Panc1 (cell line): ENCODE measurements at regions not wholly inside any gene's neighbourhood (a gene's known extent, or its start where the extent isn't known, plus 50 kb on each side); places are given as distances from the start of the nearest gene placed in this dataset.

Source experiments
- ATAC-seq: fragments of 200-7000 bp; cut with Tn5 transposase; 2 replicates; pipeline ENCODE4 v1.9.1; 2020; ENCODE audit warnings: mild to moderate bottlenecking, moderate library complexity
- BruUV-seq: library from RNA; stranded (reverse); fragments of 400-500 nt; replicated peaks from 2 replicates; lab custom pipeline; 2021; lab: Mats Ljungman, UMichigan
- CTCF ChIA-PET: fragments of 300-600 bp; sonication (Branson Sonifier 250); formaldehyde crosslinking; loops from one replicate; lab custom pipeline; 2022; ENCODE audit warnings: antibody characterized with exemption; lab: Charles Lee
- POLR2A ChIA-PET: fragments of 300-600 bp; sonication (Branson Sonifier 250); formaldehyde crosslinking; loops from one replicate; lab custom pipeline; 2022; ENCODE audit warnings: antibody characterized with exemption; lab: Charles Lee
- DNase-seq: peaks from one replicate; pipeline ENCODE4 v3.0.0-alpha.2; 2010; ENCODE audit warnings: low read depth, low spot score
- H3K27ac ChIP-seq: 2 replicates; pipeline ENCODE4 v1.5.1; 2011; ENCODE audit warnings: mild to moderate bottlenecking, low read length, inconsistent platforms
- H3K27me3 ChIP-seq: fragments of 200-500 bp; sonication (Bioruptor generic); 2 replicates; pipeline ENCODE4 v1.6.0; 2014; ENCODE audit warnings: low read length, inconsistent platforms; ENCODE audit not compliant: control insufficient read depth, insufficient read depth
- H3K36me3 ChIP-seq: fragments of 200-500 bp; sonication (Bioruptor generic); 2 replicates; pipeline ENCODE4 v1.5.1; 2014; ENCODE audit warnings: inconsistent platforms, mild to moderate bottlenecking, low read length, moderate library complexity; ENCODE audit not compliant: control insufficient read depth, insufficient read depth
- H3K4me1 ChIP-seq: 2 replicates; pipeline ENCODE4 v1.5.1; 2011; ENCODE audit warnings: inconsistent platforms, mild to moderate bottlenecking, low read length, moderate library complexity; ENCODE audit not compliant: control insufficient read depth, insufficient read depth
- H3K4me3 ChIP-seq, 2 experiments: 2 replicates each; pipeline ENCODE4 v1.5.1; 2011 to 2012; ENCODE audit warnings: low read depth in 2 of 2, low read length in 2 of 2, mild to moderate bottlenecking in 2 of 2, inconsistent platforms in 1 of 2, moderate library complexity in 1 of 2
- H3K9me3 ChIP-seq: fragments of 200-500 bp; sonication (Bioruptor generic); 2 replicates; pipeline ENCODE4 v1.5.1; 2014; ENCODE audit warnings: low read depth, mild to moderate bottlenecking, inconsistent platforms, low read length, moderate library complexity; ENCODE audit not compliant: control insufficient read depth, insufficient read depth
- CTCF ChIP-seq: fragments of 450-650 bp; IDR thresholded peaks from 2 replicates; pipeline ENCODE4 v1.5.1; 2017; ENCODE audit warnings: mild to moderate bottlenecking
- POLR2AphosphoS5 ChIP-seq: IDR thresholded peaks from 2 replicates; pipeline ENCODE4 v1.6.1; 2012; ENCODE audit warnings: mild to moderate bottlenecking, low read depth, low read length, moderate library complexity
- REST ChIP-seq, 2 experiments: IDR thresholded peaks; 2 replicates each; pipeline ENCODE4 v1.6.1; 2011 to 2012; ENCODE audit warnings: low read depth in 2 of 2, control low read depth in 1 of 2, low read length in 1 of 2, mild to moderate bottlenecking in 1 of 2, moderate library complexity in 1 of 2; ENCODE audit not compliant: insufficient read depth in 1 of 2
- SIN3A ChIP-seq: IDR thresholded peaks from 2 replicates; pipeline ENCODE4 v1.6.1; 2012; ENCODE audit warnings: low read depth, mild to moderate bottlenecking, low read length, moderate library complexity, borderline replicate concordance; ENCODE audit not compliant: insufficient read depth
- TCF7L2 ChIP-seq: IDR thresholded peaks from 2 replicates; pipeline ENCODE4 v1.6.1; 2011; ENCODE audit warnings: mild to moderate bottlenecking, low read depth, low read length, inconsistent platforms
- in situ Hi-C: cut with HindIII; loops from 2 replicates; pipeline ENCODE4 v1.10.0; 2016; ENCODE audit warnings: low sequenced_read_pairs, low pct_unique_long_range_greater_than_20kb
- intact Hi-C: fragments of 100-400 bp; cut with micrococcal nuclease; formaldehyde crosslinking; loops from one replicate; pipeline ENCODE4 v1.10.0; 2022; ENCODE audit not compliant: unreplicated experiment

- ATAC-seq: no peak
- H3K27ac ChIP-seq: no peak overlapping the region
- H3K9me3 ChIP-seq: 0 out of 2 replicates have a peak, but pooled peaks cover 3% of the 10 kb centered on the region
- no peaks in the 10 kb centered on the region for H3K36me3 ChIP-seq
- no peak overlapping the region for H3K4me3 ChIP-seq
- intact Hi-C loops (no loop called here), in situ Hi-C loops (no loop called here)
- no peak for TF ChIP-seq TCF7L2
- no peak for TF ChIP-seq SIN3A
- TF ChIP-seq POLR2AphosphoS5: no peak
- TF ChIP-seq REST (IDR thresholded peaks at IDR 0.05; ENCODE audit: insufficient read depth in 1 of 2, low read depth in 2 of 2, low read length in 1 of 2): no peak
- TF ChIP-seq CTCF: no peak
- DNase-seq: no peak
- CTCF ChIA-PET: no interaction called here
- POLR2A ChIA-PET: no interaction called here
- no peaks in the 10 kb centered on the region for H3K4me1 ChIP-seq
- H3K27me3 ChIP-seq: no peaks in the 10 kb centered on the region
- no TSS peak for BruUV-seq
Measured at GRCh38 chr5:107184871-107185270, 485.9 kb downstream of the EFNA5 start.

GRCh38 chr5:107184066-107184465, 486.7 kb downstream of the EFNA5 start:
- ChIA-PET POLR2A (no interaction called here), CTCF (no interaction called here)
- ATAC-seq (no peak), DNase-seq (no peak)
- H3K4me3 ChIP-seq: no peak overlapping the region
- no peaks in the 10 kb centered on the region for H3K36me3 ChIP-seq
- H3K27me3 ChIP-seq: no peaks in the 10 kb centered on the region
- no TSS peak for BruUV-seq
- no peaks in the 10 kb centered on the region for H3K4me1 ChIP-seq
- H3K9me3 ChIP-seq: 0 out of 2 replicates have a peak, but pooled peaks cover 3% of the 10 kb centered on the region
- no peak for TF ChIP-seq TCF7L2
- no peak for TF ChIP-seq SIN3A
- TF ChIP-seq POLR2AphosphoS5: no peak
- no peak overlapping the region for H3K27ac ChIP-seq
- intact Hi-C loops: no loop called here
- in situ Hi-C loops: no loop called here

GRCh38 chr5:107170620-107171019, 500.1 kb downstream of the EFNA5 start:
- Histone ChIP-seq H3K36me3 (no peaks in the 10 kb centered on the region), H3K27me3 (no peaks in the 10 kb centered on the region), H3K27ac (no peak overlapping the region), H3K4me3 (no peak overlapping the region), H3K9me3 (peaks cover 13% of the 10 kb centered on the region; the same call in 1 of the 2 replicates), H3K4me1 (no peaks in the 10 kb centered on the region)
- intact Hi-C loops (no loop called here), in situ Hi-C loops (no loop called here)
- ATAC-seq (no peak), DNase-seq (no peak)
- ChIA-PET POLR2A (no interaction called here), CTCF (no interaction called here)
- TF ChIP-seq CTCF: no peak
- no peak for TF ChIP-seq SIN3A
- no peak for TF ChIP-seq REST (IDR thresholded peaks at IDR 0.05; ENCODE audit: insufficient read depth in 1 of 2, low read depth in 2 of 2, low read length in 1 of 2)
- no peak for TF ChIP-seq POLR2AphosphoS5
- no peak for TF ChIP-seq TCF7L2
- BruUV-seq: no TSS peak
